Stimulated activated CD4-positive, alpha-beta T cell treated with anti-CD3 and anti-CD28 coated beads, Interleukin-2, amount 100 ng/mL, for 24 hours (primary cell): ENCODE measurements at regions not wholly inside any gene's neighbourhood (a gene's known extent, or its start where the extent isn't known, plus 50 kb on each side); places are given as distances from the start of the nearest gene placed in this dataset.

ENCODE experiments used
- DNase-seq, 2 donors: peaks; one replicate each; pipeline ENCODE4 v3.0.0-alpha.2; 2020

DNA sequence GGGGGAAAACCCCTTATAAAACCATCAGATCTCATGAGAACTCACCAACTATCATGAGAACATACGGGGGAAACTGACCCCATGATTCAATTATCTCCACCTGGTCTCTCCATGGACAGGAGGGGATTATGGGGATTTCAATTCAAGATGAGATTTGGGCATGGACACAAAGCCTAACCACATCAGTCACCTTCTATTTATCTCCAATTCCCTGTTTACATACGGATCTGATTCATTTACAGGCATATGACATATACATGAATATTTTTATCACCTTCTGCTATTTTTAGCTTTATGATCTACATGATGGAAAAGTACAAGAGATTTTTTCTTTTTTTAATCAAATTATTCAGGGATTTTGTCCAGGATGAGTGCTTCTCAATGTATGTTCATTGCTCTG is 944.5 kb downstream of the REEP3 start:
- DNase-seq, result no peak

DNA sequence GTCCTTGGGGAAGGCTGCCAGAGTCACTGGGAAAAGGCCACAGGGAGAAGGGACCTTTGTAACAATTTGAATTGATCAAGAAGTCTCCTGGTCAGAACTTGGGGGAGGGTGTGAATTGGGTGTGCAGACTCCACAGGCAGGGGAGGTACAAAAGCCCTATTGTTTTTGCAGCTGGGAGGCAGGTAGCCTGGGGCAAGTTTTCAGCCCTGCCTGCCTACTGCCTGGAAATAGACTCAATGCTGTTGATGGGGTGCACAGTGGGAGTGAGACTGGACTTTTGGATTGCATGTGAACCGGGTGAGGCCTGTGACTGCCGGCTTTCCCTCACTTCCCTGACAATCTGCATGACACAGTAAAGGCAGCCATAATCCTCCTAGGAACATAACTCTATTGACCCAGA is 947.0 kb downstream of the REEP3 start:
- DNase-seq, result no peak

GRCh38 chr10:64476506-64476905 is 955.3 kb downstream of the REEP3 start:
- no peak for DNase-seq

GRCh38 chr10:64477791-64478190 is 956.6 kb downstream of the REEP3 start:
- DNase-seq, result no peak

- DNase-seq, result no peak
Measured at GRCh38 chr10:64484811-64485330, 963.7 kb downstream of the REEP3 start.

GRCh38 chr10:64486149-64486548 is 964.9 kb downstream of the REEP3 start:
- no peak for DNase-seq

DNA sequence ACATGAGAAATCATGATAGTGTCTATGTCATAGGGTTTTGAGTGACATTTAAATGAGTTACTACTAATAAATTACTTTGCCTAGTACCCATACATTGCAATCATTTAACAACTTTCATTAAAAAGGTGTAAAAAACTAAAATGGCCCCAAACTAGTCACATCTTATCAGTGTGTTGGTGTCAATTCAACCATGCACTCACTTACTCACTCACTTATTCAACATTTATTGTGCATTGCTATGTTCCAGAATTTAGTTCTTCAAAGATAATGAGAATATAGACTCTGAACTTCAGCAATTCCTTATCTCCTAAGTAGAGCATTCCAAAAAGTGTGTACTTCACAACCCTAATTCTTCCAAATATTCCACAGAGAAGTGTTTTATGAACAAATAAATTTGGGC is 965.7 kb downstream of the REEP3 start:
- no peak for DNase-seq

DNA sequence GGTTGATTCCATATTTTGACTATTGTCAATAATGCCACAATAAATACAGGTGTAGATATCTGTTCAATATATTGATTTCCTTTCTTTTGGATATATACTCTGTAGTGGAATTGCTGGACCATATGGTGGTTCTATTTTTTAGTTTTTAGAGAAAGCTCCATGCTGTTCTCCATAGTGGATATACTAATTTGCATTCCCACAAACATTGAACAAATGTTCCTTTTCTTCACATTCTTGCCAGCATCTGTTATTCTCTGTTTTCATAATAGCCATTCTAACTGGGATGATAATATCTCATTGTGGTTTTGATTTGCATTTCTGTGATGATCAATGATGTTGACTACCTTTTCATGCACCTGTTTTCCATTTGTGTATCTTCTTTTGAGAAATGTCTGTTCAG is 973.7 kb downstream of the REEP3 start:
- DNase-seq, result no peak

GRCh38 chr10:64497306-64497705 is 976.1 kb downstream of the REEP3 start:
- DNase-seq, result no peak

- DNase-seq, result no peak
Measured at GRCh38 chr10:64501807-64502206, 980.6 kb downstream of the REEP3 start.

DNA sequence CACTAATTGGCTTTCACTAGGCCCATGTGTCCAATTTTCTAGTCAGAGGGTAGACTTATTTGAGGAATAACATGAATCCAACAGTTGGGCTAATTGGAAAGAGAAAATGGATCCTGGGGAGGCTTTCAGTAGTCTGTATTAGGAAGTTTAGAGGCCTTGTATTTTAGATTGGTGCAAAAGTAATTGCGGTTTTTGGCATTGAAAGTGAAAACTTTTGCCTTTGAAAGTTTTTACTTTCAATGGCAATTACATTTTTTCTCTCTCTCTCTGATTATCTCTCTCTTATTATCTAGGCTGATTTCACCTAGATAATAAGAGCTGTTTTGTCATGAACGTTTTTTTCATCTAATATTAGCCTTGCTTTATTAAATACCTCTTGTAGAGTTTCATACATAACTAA is 981.7 kb downstream of the REEP3 start:
- no peak for DNase-seq

DNA sequence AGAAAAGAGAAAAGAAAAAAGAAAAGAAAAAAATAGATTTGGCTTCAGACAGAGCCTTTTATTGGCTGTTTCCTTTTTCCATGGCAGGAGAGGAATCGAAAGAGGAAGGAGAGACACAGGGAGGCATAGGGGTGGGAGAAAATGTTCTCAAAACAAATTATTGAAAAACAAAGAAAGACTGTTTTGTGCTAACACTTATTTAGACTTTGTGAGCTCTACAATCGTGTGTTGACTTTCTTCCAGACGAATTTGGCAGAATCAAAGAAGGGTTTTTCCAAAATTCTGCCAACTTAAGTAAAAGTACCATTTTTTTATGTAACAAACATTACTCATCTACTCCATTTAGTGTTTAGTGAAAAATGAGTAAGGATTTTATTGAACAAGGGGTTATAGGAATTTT is 982.2 kb downstream of the REEP3 start:
- DNase-seq, result no peak

- DNase-seq, result no peak
Measured at GRCh38 chr10:64505501-64505900, 984.3 kb downstream of the REEP3 start.

DNA sequence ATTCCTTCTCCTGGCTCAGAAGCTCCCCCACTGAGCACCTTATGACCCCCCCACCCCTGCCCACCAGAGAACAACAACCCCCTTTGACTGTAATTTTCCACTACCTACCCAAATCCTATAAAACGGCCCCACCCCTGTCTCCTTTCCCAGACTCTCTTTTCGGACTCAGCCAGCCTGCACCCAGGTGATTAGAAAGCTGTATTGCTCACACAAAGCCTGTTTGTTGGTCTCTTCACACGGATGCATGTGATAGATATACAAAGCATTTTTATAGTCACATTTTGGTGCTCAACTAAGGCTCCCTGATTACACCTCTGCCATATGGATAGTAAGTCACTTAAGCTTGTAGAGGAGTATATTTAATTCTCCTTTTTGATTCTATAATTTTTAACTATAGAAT is 985.8 kb downstream of the REEP3 start:
- DNase-seq, result no peak

GRCh38 chr10:64507651-64508028 is 986.4 kb downstream of the REEP3 start:
- DNase-seq, result no peak

- DNase-seq, result no peak
Measured at GRCh38 chr10:64508029-64508661, 986.9 kb downstream of the REEP3 start.

GRCh38 chr10:64515970-64516699 is 994.9 kb downstream of the REEP3 start:
- DNase-seq, result no peak

DNA sequence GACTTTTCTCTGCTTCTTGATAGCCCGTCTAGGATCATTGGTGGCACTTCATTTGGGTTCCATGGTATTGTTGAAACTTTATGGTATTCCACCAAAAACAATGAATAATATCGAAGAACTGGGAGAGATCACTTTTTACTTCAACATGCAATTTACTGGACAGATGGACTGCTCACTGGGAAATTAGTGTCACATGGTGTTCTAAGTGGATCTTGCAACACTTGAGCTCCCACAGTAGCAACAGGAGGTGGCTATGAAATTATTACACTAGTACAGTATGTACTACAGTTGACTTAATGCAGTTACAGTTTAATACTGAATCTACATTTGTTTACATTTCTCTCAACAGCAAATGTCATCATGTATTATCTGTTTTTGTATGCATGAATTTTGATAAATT is 997.3 kb downstream of the REEP3 start:
- DNase-seq, result no peak

DNA sequence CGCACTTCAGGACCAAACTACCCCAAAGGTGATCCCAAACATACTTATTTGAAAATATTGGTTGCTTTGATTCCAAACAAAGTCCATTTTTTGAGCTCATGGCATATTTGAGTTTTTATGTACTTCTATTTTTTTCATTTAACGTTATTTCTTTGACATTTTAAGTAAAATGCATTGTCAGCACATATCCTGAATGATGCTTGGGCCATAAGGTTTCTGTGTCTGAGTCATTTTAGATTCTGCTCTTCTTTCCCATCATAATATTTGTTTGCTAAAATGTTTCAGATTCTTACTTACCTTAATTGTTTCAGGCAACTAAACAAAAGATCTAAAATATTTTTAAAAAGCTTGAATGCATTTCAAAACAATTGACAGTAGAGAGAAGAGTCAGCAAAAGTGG is 998.2 kb downstream of the REEP3 start:
- DNase-seq, result no peak

- no peak for DNase-seq
Measured at GRCh38 chr10:64519831-64520230, 998.6 kb downstream of the REEP3 start.

DNA sequence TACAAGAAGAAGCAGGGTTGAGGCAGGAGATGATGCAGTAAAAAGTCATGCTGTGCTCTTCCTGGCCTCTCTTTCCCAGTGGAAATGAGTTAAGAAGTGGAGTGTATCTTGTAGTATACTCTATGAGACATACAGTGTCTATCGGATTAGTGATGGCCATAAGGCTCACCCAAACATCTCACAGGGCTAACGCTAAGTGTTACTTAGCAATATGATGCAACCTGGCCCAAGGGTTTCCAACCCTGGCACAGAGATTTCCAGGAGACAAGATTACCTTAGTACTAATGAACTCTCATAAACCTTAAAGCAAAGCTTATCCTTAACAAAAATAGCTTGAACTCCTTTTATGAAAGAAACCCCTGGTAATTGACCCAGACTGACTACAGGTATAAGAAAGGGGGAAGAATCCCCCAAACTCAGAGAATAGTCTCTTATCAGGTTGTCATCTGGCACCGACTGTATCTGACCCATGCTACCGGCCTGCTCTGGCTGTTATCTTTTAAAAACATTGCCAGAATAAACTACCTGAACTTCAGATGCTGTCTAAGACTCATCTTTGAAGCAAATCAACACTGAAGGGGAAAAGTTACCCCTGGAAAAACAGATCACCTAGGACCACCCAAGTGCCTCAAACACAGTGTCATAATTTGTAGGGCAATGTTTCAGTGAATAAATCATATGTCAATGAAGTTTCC is 1002.0 kb downstream of the REEP3 start:
- no peak for DNase-seq

DNA sequence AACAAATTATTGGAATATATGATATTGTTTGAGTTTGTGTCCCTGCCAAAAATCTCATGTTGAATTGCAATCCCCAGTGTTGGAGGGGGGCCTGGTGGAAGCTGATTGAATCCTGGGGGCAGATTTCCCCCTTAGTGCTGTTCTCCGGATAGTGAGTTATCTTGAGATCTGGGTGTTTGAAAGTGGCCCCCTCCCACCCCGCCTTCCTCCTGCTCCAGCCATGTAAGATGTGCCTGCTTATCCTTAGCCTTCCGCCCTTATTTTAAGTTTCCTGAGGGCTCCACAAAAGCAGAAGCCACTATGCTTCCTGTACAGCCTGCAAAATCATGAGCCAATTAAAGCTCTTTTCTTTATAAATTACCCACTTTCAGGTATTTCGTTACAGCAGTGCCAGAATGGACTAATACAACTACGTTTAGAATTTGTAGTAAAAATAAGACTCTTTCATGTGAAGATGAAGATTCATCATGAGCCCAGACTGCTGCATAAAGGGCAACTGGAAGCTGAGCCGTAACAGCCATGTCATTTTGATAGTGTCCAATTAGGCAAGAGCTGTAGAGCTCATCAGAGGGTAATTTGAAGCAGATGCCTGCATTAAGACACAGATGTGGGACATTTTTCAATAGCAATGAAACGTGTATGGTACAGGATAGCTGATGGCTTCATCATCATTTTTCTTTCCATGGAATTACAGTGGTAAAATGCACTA is 1007.2 kb downstream of the REEP3 start:
- no peak for DNase-seq

DNA sequence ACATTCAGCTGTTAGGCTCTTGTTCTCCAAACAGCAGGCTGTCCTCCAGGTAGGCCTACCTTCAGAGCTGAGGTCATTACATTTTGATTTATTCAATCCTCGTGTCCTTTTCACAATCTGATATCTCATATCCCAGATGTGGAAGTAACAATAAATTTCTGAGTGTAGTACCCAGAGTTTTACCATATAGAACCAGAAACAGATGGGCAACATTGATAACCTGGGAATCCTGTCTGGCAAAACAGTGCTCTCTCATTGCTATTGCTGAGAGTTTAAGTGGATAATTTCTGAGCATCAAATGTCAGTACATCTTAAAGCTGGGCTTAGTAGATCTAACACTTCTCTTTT is 1007.8 kb downstream of the REEP3 start:
- no peak for DNase-seq

GRCh38 chr10:64534616-64535015 is 1013.4 kb downstream of the REEP3 start:
- DNase-seq, result no peak
